ENCODE measurements at regions not wholly inside any gene's neighbourhood (a gene's known extent, or its start where the extent isn't known, plus 50 kb on each side); places are given as distances from the start of the nearest gene placed in this dataset.

DNA sequence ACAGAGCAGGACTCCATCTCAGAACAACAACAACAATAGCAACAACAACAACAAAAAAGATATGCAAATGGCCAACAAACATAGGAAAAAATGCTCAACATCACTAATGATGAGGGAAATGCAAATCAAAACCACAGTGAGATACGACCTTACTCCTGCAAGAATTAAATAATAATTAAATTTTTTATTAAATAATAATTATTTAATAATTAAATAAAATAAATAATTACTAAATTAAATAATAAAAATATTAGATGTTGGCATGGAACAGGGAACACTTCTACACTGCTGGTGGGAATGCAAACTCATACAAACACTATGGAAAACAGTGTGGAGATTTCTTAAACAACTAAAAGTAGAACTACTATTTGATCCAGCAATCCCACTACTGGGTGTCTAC is 1022.3 kb upstream of the B3GALT2 start:
- TF ChIP-seq POLR2A (IDR thresholded peaks at IDR 0.05; ENCODE audit: low read depth, low read length) (no peak), POLR2AphosphoS5 (IDR thresholded peaks at IDR 0.05; ENCODE audit: low read depth, low read length) (no peak), POU2F2 (IDR thresholded peaks at IDR 0.05; ENCODE audit: low read depth, low read length) (no peak), TAF1 (IDR thresholded peaks at IDR 0.05; ENCODE audit: low read depth, low read length) (no peak)
